ENCODE measurements at regions not wholly inside any gene's neighbourhood (a gene's known extent, or its start where the extent isn't known, plus 50 kb on each side); places are given as distances from the start of the nearest gene placed in this dataset.

DNA sequence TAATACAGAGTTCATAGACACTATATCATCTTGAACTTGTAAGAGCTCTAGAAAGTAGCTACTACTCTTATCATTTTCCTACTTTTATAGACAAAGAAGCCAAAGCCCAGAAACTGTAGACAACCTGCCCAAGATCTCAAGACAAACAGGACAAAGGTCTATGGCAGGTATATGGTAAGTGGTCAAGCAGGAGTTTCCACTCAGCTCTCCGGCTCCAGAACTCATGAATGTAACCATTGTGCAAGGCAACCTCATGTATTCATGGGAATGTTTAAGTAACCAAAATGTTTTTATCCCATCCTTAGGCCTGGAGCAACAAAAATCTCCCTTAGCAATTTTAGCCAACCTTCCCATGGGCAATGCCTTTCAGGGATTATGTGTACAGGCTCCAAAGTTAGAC is 163.4 kb upstream of the PUM3 start:
- TF ChIP-seq, protein P1, sequence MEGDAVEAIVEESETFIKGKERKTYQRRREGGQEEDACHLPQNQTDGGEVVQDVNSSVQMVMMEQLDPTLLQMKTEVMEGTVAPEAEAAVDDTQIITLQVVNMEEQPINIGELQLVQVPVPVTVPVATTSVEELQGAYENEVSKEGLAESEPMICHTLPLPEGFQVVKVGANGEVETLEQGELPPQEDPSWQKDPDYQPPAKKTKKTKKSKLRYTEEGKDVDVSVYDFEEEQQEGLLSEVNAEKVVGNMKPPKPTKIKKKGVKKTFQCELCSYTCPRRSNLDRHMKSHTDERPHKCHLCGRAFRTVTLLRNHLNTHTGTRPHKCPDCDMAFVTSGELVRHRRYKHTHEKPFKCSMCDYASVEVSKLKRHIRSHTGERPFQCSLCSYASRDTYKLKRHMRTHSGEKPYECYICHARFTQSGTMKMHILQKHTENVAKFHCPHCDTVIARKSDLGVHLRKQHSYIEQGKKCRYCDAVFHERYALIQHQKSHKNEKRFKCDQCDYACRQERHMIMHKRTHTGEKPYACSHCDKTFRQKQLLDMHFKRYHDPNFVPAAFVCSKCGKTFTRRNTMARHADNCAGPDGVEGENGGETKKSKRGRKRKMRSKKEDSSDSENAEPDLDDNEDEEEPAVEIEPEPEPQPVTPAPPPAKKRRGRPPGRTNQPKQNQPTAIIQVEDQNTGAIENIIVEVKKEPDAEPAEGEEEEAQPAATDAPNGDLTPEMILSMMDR (IDR thresholded peaks at IDR 0.05; ENCODE audit: low read depth, low read length) = no peak
- H3K27me3 ChIP-seq (ENCODE audit: insufficient read depth, low read depth, severe bottlenecking) = peaks cover 3% of the 10 kb centered on the region
- H3K4me3 ChIP-seq (ENCODE audit: low read depth, low read length) = no peak overlapping the region
- DNase-seq = no peak
- H3K9me3 ChIP-seq (ENCODE audit: severe bottlenecking) = no peaks in the 10 kb centered on the region
- no peak overlapping the region for H3K27ac ChIP-seq
- no peaks in the 10 kb centered on the region for H3K36me3 ChIP-seq

DNA sequence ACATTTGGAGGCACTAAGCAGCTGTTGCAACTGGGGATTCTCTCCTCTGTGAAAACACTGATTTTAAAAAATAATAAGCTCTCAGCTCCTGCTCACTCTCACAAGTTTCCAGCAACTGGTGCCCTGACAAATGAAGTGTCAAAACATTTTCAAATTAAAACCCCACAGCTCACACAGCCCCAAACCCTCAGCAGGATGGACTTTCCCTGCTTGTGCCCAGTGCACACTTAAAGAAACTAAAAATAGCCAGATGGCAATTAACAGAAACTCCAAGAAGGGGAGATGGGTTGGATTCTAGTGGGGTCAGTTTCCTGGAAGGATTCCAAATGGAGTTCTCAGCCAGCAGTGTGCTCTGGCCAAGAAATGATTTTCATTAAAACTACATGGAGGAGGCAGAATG is 163.0 kb upstream of the PUM3 start:
- no peak overlapping the region for H3K27ac ChIP-seq
- H3K4me3 ChIP-seq (ENCODE audit: low read depth, low read length) = no peak overlapping the region
- no peaks in the 10 kb centered on the region for H3K36me3 ChIP-seq
- no peaks in the 10 kb centered on the region for H3K9me3 ChIP-seq (ENCODE audit: severe bottlenecking)
- DNase-seq = no peak
- peaks cover 3% of the 10 kb centered on the region for H3K27me3 ChIP-seq (ENCODE audit: insufficient read depth, low read depth, severe bottlenecking)
- TF ChIP-seq, protein P1 (IDR thresholded peaks at IDR 0.05; ENCODE audit: low read depth, low read length) = no peak

- Histone ChIP-seq H3K27me3 (ENCODE audit: insufficient read depth, low read depth, severe bottlenecking) (peaks cover 3% of the 10 kb centered on the region), H3K4me3 (ENCODE audit: low read depth, low read length) (no peak overlapping the region), H3K9me3 (ENCODE audit: severe bottlenecking) (no peaks in the 10 kb centered on the region), H3K36me3 (no peaks in the 10 kb centered on the region), H3K27ac (no peak overlapping the region)
- no peak for DNase-seq
- TF ChIP-seq, protein P1 (IDR thresholded peaks at IDR 0.05; ENCODE audit: low read depth, low read length) = no peak
Observed at GRCh38 chr9:3004572-3004971, 160.7 kb upstream of the PUM3 start.

- H3K4me3 ChIP-seq (ENCODE audit: low read depth, low read length) = no peak overlapping the region
- H3K36me3 ChIP-seq = no peaks in the 10 kb centered on the region
- no peak overlapping the region for H3K27ac ChIP-seq
- no peaks in the 10 kb centered on the region for H3K27me3 ChIP-seq (ENCODE audit: insufficient read depth, low read depth, severe bottlenecking)
- TF ChIP-seq, protein P1 (IDR thresholded peaks at IDR 0.05; ENCODE audit: low read depth, low read length) = no peak
- no peak for DNase-seq
- no peaks in the 10 kb centered on the region for H3K9me3 ChIP-seq (ENCODE audit: severe bottlenecking)
Observed at GRCh38 chr9:3001311-3001710, 157.4 kb upstream of the PUM3 start.

- no peak for DNase-seq
- no peak overlapping the region for H3K27ac ChIP-seq
- H3K36me3 ChIP-seq = no peaks in the 10 kb centered on the region
- H3K27me3 ChIP-seq (ENCODE audit: insufficient read depth, low read depth, severe bottlenecking) = peaks cover 12% of the 10 kb centered on the region
- no peaks in the 10 kb centered on the region for H3K9me3 ChIP-seq (ENCODE audit: severe bottlenecking)
- no peak overlapping the region for H3K4me3 ChIP-seq (ENCODE audit: low read depth, low read length)
- TF ChIP-seq, protein P1 (IDR thresholded peaks at IDR 0.05; ENCODE audit: low read depth, low read length) = no peak
Observed at GRCh38 chr9:2992427-2992826, 148.5 kb upstream of the PUM3 start.

- Histone ChIP-seq H3K36me3 (no peaks in the 10 kb centered on the region), H3K4me3 (ENCODE audit: low read depth, low read length) (no peak overlapping the region), H3K27ac (no peak overlapping the region), H3K9me3 (ENCODE audit: severe bottlenecking) (no peaks in the 10 kb centered on the region), H3K27me3 (ENCODE audit: insufficient read depth, low read depth, severe bottlenecking) (peaks cover 19% of the 10 kb centered on the region)
- DNase-seq = no peak
- TF ChIP-seq, protein P1 (IDR thresholded peaks at IDR 0.05; ENCODE audit: low read depth, low read length) = no peak
Observed at GRCh38 chr9:2991292-2991691, 147.4 kb upstream of the PUM3 start.

All from WERI-Rb-1 (cell line).